GM10248 (cell line): ENCODE measurements at regions not wholly inside any gene's neighbourhood (a gene's known extent, or its start where the extent isn't known, plus 50 kb on each side); places are given as distances from the start of the nearest gene placed in this dataset.

Source experiments
- CTCF ChIA-PET: fragments of 300-600 bp; sonication (Branson Sonifier 250); formaldehyde crosslinking; extraction: SDS; loops from one replicate; lab custom pipeline; 2021; ENCODE audit warnings: antibody characterized with exemption; lab: Yijun Ruan, JAX
- POLR2A ChIA-PET: fragments of 350-650 bp; sonication (Branson Sonifier 250); formaldehyde crosslinking; extraction: SDS; loops from one replicate; lab custom pipeline; 2020; ENCODE audit warnings: antibody characterized with exemption; lab: Yijun Ruan, JAX
- DNase-seq: peaks from one replicate; pipeline ENCODE4 v3.0.0; 2012; ENCODE audit errors: extremely low spot score
- CTCF ChIP-seq: IDR thresholded peaks from 2 replicates; pipeline ENCODE4 v1.5.1; 2012; ENCODE audit warnings: mild to moderate bottlenecking, low read depth; ENCODE audit errors: extremely low read depth, missing control alignments, control extremely low read depth

GRCh38 chr11:70578831-70579230 lies 180.5 kb downstream of the CTTN start:
- ChIA-PET POLR2A (no interaction called here), CTCF (no interaction called here)
- DNase-seq = no peak
- no peak for TF ChIP-seq CTCF

GRCh38 chr11:70579316-70579955 lies 181.1 kb downstream of the CTTN start:
- ChIA-PET POLR2A (no interaction called here), CTCF (no interaction called here)
- TF ChIP-seq CTCF = no peak
- no peak for DNase-seq

- TF ChIP-seq CTCF = no peak
- ChIA-PET CTCF (no interaction called here), POLR2A (no interaction called here)
- no peak for DNase-seq
Measured at GRCh38 chr11:70580036-70580805, 181.9 kb downstream of the CTTN start.

- TF ChIP-seq CTCF = no peak
- ChIA-PET CTCF (interaction anchor here (1.0 to 1.6 kb wide), 2 partner anchors 9 to 14 kb away, joined by 3 to 5 read pairs; no protein-coding TSS in a partner anchor), POLR2A (no interaction called here)
- no peak for DNase-seq
Measured at GRCh38 chr11:70581991-70582885, 183.9 kb downstream of the CTTN start.

GRCh38 chr11:70582886-70583641 lies 184.7 kb downstream of the CTTN start:
- POLR2A ChIA-PET = no interaction called here
- CTCF ChIA-PET = interaction anchor here (1.6 kb wide), 1 partner anchor 8 kb away, joined by 5 read pairs; no protein-coding TSS in a partner anchor
- DNase-seq = no peak
- TF ChIP-seq CTCF = no peak
